GM23338 (cell line): ENCODE measurements at regions not wholly inside any gene's neighbourhood (a gene's known extent, or its start where the extent isn't known, plus 50 kb on each side); places are given as distances from the start of the nearest gene placed in this dataset.

ENCODE experiments used
- ATAC-seq: fragments of 200-7000 bp; cut with Tn5 transposase; 3 replicates; pipeline ENCODE4 v1.9.1; 2020
- DNase-seq: peaks from one replicate; pipeline ENCODE4 v3.0.0-alpha.2; 2015; ENCODE audit warnings: low spot score
- H2AFZ ChIP-seq: fragments of 200-600 bp; sonication (generic); 2 replicates; pipeline ENCODE4 v1.8.0; 2016; ENCODE audit warnings: antibody characterized with exemption, mild to moderate bottlenecking, moderate library complexity
- H3F3A ChIP-seq: fragments of 200-600 bp; sonication (generic); replicated peaks from 2 replicates; pipeline ENCODE4 v1.8.0; 2017; ENCODE audit warnings: antibody characterized with exemption, mixed run types, low read depth
- H3K27ac ChIP-seq: fragments of 200-600 bp; sonication (generic); 2 replicates; pipeline ENCODE4 v1.6.1; 2016; ENCODE audit warnings: low read depth
- H3K27me3 ChIP-seq: fragments of 200-600 bp; sonication (generic); 2 replicates; pipeline ENCODE4 v1.8.0; 2016; ENCODE audit warnings: mild to moderate bottlenecking, mixed run types, moderate library complexity; ENCODE audit not compliant: insufficient read depth
- H3K36me3 ChIP-seq: fragments of 200-600 bp; sonication (generic); 2 replicates; pipeline ENCODE4 v1.8.0; 2016; ENCODE audit warnings: mild to moderate bottlenecking; ENCODE audit not compliant: insufficient read depth
- H3K4me1 ChIP-seq: fragments of 200-600 bp; sonication (generic); 2 replicates; pipeline ENCODE4 v1.8.0; 2016; ENCODE audit warnings: mild to moderate bottlenecking, moderate library complexity; ENCODE audit not compliant: insufficient read depth
- H3K4me2 ChIP-seq: fragments of 200-600 bp; sonication (generic); 2 replicates; pipeline ENCODE4 v1.7.1; 2017; ENCODE audit warnings: mixed run types
- H3K4me3 ChIP-seq: fragments of 200-600 bp; sonication (generic); 2 replicates; pipeline ENCODE4 v1.6.1; 2016; ENCODE audit warnings: mixed run types
- H3K79me2 ChIP-seq: fragments of 200-600 bp; sonication (generic); replicated peaks from 2 replicates; pipeline ENCODE4 v1.8.0; 2017; ENCODE audit warnings: mild to moderate bottlenecking; ENCODE audit not compliant: insufficient read depth
- H3K9me2 ChIP-seq: fragments of 200-600 bp; sonication (generic); 2 replicates; pipeline ENCODE4 v1.8.0; 2017; ENCODE audit not compliant: insufficient read depth
- H4K20me1 ChIP-seq: fragments of 200-600 bp; sonication (generic); replicated peaks from 2 replicates; pipeline ENCODE4 v1.8.0; 2017; ENCODE audit warnings: mild to moderate bottlenecking; ENCODE audit not compliant: insufficient read depth
- H3K27ac Mint-ChIP-seq: 2 replicates; pipeline ENCODE4 v1.8.0; 2020; ENCODE audit warnings: inconsistent platforms, mild to moderate bottlenecking, moderate library complexity, mixed read lengths
- H3K27me3 Mint-ChIP-seq: 3 replicates; pipeline ENCODE4 v1.8.0; 2022; ENCODE audit warnings: low read depth, mild to moderate bottlenecking, moderate library complexity, mixed read lengths, inconsistent platforms; ENCODE audit not compliant: insufficient read depth, poor library complexity
- H3K36me3 Mint-ChIP-seq: 3 replicates; pipeline ENCODE4 v1.8.0; 2021; ENCODE audit warnings: low read depth, mild to moderate bottlenecking, inconsistent platforms, moderate library complexity, mixed read lengths
- H3K4me1 Mint-ChIP-seq: 3 replicates; pipeline ENCODE4 v1.8.0; 2020; ENCODE audit warnings: mild to moderate bottlenecking, inconsistent platforms, mixed read lengths
- H3K4me3 Mint-ChIP-seq: 3 replicates; pipeline ENCODE4 v1.8.0; 2021; ENCODE audit warnings: moderate library complexity, mild to moderate bottlenecking, inconsistent platforms, mixed read lengths
- H3K9me3 Mint-ChIP-seq: 3 replicates; pipeline ENCODE4 v1.8.0; 2020; ENCODE audit warnings: moderate library complexity, mild to moderate bottlenecking, inconsistent platforms, mixed read lengths
- CREB1 ChIP-seq: fragments of 250-450 bp; sonication (Bioruptor Pico); IDR thresholded peaks from 2 replicates; pipeline ENCODE4 v1.5.0; 2020; ENCODE audit warnings: low read depth, mild to moderate bottlenecking, moderate library complexity
- EZH2 ChIP-seq: fragments of 200-600 bp; sonication (generic); IDR thresholded peaks from one replicate; pipeline ENCODE4 v1.8.0; 2017; ENCODE audit warnings: antibody characterized with exemption, mild to moderate bottlenecking, low read depth; ENCODE audit not compliant: unreplicated experiment
- EZH2phosphoT487 ChIP-seq: fragments of 200-600 bp; sonication (generic); IDR thresholded peaks from one replicate; pipeline ENCODE4 v1.8.1; 2018; ENCODE audit warnings: antibody characterized with exemption; ENCODE audit not compliant: unreplicated experiment
- JUNB ChIP-seq: IDR thresholded peaks from one replicate; pipeline ENCODE4 v1.6.1; 2016; ENCODE audit warnings: antibody characterized with exemption; ENCODE audit not compliant: unreplicated experiment
- NANOG ChIP-seq: IDR thresholded peaks from 2 replicates; pipeline ENCODE4 v1.6.1; 2016; ENCODE audit warnings: antibody characterized with exemption, borderline replicate concordance
- POLR2AphosphoS5 ChIP-seq: IDR thresholded peaks from 2 replicates; pipeline ENCODE4 v1.6.1; 2016; ENCODE audit warnings: antibody characterized with exemption, low read depth
- STAT1 ChIP-seq: IDR thresholded peaks from one replicate; pipeline ENCODE4 v1.6.1; 2016; ENCODE audit warnings: antibody characterized with exemption; ENCODE audit not compliant: unreplicated experiment
- ZNF114 ChIP-seq: fragments of 250-450 bp; sonication (Bioruptor Pico); IDR thresholded peaks from 2 replicates; pipeline ENCODE4 v1.5.0; 2020; ENCODE audit warnings: mild to moderate bottlenecking, moderate library complexity
- ZNF331 ChIP-seq: fragments of 250-450 bp; sonication (Bioruptor Pico); IDR thresholded peaks from 2 replicates; pipeline ENCODE4 v1.5.0; 2020; ENCODE audit warnings: low read depth, mild to moderate bottlenecking, moderate library complexity
- TF ChIP-seq, protein P1 (sequence below), 2 experiments: fragments of 200-600 bp in 1 of 2; sonication (generic) in 1 of 2; conservative IDR thresholded peaks; 2 replicates each; pipeline versions ENCODE4 v1.5.1 to v1.6.1; 2016 to 2017; ENCODE audit warnings: antibody characterized with exemption in 2 of 2, low read depth in 2 of 2, mild to moderate bottlenecking in 2 of 2, moderate library complexity in 1 of 2
- TF ChIP-seq, protein P2 (sequence below): IDR thresholded peaks from 2 replicates; pipeline ENCODE4 v1.6.1; 2016; ENCODE audit warnings: antibody characterized with exemption
- TF ChIP-seq, protein P3 (sequence below): IDR thresholded peaks from one replicate; pipeline ENCODE4 v1.6.1; 2018; ENCODE audit warnings: antibody characterized with exemption; ENCODE audit not compliant: unreplicated experiment
- TF ChIP-seq, protein P4 (sequence below): fragments of 250-450 bp; sonication (Bioruptor Pico); IDR thresholded peaks from 2 replicates; pipeline ENCODE4 v1.5.0; 2020; ENCODE audit warnings: mild to moderate bottlenecking, moderate library complexity

DNA sequence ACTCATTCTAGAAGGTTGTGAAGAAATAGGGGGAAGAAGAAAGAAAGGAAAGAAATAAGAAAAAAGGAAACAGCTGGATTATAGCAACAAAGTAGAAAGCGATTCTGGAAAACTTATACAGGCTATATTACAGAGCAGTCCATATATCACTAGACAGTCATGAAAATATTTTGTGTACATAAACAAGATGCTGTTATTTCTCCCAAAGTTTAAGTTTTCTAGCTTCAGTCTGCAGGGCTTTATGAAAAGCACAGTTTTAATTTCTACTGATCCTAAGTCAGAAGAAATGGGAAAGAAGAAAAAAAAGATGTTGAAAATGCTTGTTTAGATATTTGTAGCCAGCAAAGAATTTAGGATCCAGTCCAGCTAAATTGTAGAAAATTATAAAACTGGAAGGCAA, 321.4 kb upstream of the NDN start:
- Histone ChIP-seq H3K9me2 (no peaks in the 10 kb centered on the region; the same call in 1 of the 2 replicates), H3K4me1 (no peaks in the 10 kb centered on the region), H3K27me3 (no peaks in the 10 kb centered on the region), H3K79me2 (no peaks in the 10 kb centered on the region), H3K27ac (no peak overlapping the region), H3F3A (no peaks in the 10 kb centered on the region), H3K4me2 (no peak overlapping the region), H4K20me1 (no peaks in the 10 kb centered on the region), H2AFZ (no peak overlapping the region), H3K4me3 (no peak overlapping the region), H3K36me3 (peaks cover 4% of the 10 kb centered on the region; the same call in 1 of the 2 replicates)
- ATAC-seq (no peak), DNase-seq (no peak)
- Mint-ChIP-seq H3K36me3 (peaks cover 20% of the 10 kb centered on the region), H3K27ac (no peak overlapping the region), H3K4me3 (no peak overlapping the region), H3K27me3 (no peaks in the 10 kb centered on the region), H3K9me3 (peaks cover 83% of the 10 kb centered on the region), H3K4me1 (no peaks in the 10 kb centered on the region)
- TF ChIP-seq ZNF331 (CRISPR knock-in tag), result no peak
- no peak for TF ChIP-seq NANOG
- TF ChIP-seq ZNF114 (CRISPR knock-in tag), result no peak
- TF ChIP-seq, protein P1, sequence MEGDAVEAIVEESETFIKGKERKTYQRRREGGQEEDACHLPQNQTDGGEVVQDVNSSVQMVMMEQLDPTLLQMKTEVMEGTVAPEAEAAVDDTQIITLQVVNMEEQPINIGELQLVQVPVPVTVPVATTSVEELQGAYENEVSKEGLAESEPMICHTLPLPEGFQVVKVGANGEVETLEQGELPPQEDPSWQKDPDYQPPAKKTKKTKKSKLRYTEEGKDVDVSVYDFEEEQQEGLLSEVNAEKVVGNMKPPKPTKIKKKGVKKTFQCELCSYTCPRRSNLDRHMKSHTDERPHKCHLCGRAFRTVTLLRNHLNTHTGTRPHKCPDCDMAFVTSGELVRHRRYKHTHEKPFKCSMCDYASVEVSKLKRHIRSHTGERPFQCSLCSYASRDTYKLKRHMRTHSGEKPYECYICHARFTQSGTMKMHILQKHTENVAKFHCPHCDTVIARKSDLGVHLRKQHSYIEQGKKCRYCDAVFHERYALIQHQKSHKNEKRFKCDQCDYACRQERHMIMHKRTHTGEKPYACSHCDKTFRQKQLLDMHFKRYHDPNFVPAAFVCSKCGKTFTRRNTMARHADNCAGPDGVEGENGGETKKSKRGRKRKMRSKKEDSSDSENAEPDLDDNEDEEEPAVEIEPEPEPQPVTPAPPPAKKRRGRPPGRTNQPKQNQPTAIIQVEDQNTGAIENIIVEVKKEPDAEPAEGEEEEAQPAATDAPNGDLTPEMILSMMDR (conservative IDR thresholded peaks at IDR 0.05; ENCODE audit: low read depth in 2 of 2), result no peak
- TF ChIP-seq EZH2, result no peak
- no peak for TF ChIP-seq JUNB
- no peak for TF ChIP-seq CREB1 (CRISPR knock-in tag)
- TF ChIP-seq, protein P2, sequence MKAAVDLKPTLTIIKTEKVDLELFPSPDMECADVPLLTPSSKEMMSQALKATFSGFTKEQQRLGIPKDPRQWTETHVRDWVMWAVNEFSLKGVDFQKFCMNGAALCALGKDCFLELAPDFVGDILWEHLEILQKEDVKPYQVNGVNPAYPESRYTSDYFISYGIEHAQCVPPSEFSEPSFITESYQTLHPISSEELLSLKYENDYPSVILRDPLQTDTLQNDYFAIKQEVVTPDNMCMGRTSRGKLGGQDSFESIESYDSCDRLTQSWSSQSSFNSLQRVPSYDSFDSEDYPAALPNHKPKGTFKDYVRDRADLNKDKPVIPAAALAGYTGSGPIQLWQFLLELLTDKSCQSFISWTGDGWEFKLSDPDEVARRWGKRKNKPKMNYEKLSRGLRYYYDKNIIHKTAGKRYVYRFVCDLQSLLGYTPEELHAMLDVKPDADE, result no peak
- no peak for TF ChIP-seq STAT1
- no peak for TF ChIP-seq EZH2phosphoT487
- TF ChIP-seq, protein P3, sequence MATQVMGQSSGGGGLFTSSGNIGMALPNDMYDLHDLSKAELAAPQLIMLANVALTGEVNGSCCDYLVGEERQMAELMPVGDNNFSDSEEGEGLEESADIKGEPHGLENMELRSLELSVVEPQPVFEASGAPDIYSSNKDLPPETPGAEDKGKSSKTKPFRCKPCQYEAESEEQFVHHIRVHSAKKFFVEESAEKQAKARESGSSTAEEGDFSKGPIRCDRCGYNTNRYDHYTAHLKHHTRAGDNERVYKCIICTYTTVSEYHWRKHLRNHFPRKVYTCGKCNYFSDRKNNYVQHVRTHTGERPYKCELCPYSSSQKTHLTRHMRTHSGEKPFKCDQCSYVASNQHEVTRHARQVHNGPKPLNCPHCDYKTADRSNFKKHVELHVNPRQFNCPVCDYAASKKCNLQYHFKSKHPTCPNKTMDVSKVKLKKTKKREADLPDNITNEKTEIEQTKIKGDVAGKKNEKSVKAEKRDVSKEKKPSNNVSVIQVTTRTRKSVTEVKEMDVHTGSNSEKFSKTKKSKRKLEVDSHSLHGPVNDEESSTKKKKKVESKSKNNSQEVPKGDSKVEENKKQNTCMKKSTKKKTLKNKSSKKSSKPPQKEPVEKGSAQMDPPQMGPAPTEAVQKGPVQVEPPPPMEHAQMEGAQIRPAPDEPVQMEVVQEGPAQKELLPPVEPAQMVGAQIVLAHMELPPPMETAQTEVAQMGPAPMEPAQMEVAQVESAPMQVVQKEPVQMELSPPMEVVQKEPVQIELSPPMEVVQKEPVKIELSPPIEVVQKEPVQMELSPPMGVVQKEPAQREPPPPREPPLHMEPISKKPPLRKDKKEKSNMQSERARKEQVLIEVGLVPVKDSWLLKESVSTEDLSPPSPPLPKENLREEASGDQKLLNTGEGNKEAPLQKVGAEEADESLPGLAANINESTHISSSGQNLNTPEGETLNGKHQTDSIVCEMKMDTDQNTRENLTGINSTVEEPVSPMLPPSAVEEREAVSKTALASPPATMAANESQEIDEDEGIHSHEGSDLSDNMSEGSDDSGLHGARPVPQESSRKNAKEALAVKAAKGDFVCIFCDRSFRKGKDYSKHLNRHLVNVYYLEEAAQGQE, result no peak
- TF ChIP-seq, protein P4, sequence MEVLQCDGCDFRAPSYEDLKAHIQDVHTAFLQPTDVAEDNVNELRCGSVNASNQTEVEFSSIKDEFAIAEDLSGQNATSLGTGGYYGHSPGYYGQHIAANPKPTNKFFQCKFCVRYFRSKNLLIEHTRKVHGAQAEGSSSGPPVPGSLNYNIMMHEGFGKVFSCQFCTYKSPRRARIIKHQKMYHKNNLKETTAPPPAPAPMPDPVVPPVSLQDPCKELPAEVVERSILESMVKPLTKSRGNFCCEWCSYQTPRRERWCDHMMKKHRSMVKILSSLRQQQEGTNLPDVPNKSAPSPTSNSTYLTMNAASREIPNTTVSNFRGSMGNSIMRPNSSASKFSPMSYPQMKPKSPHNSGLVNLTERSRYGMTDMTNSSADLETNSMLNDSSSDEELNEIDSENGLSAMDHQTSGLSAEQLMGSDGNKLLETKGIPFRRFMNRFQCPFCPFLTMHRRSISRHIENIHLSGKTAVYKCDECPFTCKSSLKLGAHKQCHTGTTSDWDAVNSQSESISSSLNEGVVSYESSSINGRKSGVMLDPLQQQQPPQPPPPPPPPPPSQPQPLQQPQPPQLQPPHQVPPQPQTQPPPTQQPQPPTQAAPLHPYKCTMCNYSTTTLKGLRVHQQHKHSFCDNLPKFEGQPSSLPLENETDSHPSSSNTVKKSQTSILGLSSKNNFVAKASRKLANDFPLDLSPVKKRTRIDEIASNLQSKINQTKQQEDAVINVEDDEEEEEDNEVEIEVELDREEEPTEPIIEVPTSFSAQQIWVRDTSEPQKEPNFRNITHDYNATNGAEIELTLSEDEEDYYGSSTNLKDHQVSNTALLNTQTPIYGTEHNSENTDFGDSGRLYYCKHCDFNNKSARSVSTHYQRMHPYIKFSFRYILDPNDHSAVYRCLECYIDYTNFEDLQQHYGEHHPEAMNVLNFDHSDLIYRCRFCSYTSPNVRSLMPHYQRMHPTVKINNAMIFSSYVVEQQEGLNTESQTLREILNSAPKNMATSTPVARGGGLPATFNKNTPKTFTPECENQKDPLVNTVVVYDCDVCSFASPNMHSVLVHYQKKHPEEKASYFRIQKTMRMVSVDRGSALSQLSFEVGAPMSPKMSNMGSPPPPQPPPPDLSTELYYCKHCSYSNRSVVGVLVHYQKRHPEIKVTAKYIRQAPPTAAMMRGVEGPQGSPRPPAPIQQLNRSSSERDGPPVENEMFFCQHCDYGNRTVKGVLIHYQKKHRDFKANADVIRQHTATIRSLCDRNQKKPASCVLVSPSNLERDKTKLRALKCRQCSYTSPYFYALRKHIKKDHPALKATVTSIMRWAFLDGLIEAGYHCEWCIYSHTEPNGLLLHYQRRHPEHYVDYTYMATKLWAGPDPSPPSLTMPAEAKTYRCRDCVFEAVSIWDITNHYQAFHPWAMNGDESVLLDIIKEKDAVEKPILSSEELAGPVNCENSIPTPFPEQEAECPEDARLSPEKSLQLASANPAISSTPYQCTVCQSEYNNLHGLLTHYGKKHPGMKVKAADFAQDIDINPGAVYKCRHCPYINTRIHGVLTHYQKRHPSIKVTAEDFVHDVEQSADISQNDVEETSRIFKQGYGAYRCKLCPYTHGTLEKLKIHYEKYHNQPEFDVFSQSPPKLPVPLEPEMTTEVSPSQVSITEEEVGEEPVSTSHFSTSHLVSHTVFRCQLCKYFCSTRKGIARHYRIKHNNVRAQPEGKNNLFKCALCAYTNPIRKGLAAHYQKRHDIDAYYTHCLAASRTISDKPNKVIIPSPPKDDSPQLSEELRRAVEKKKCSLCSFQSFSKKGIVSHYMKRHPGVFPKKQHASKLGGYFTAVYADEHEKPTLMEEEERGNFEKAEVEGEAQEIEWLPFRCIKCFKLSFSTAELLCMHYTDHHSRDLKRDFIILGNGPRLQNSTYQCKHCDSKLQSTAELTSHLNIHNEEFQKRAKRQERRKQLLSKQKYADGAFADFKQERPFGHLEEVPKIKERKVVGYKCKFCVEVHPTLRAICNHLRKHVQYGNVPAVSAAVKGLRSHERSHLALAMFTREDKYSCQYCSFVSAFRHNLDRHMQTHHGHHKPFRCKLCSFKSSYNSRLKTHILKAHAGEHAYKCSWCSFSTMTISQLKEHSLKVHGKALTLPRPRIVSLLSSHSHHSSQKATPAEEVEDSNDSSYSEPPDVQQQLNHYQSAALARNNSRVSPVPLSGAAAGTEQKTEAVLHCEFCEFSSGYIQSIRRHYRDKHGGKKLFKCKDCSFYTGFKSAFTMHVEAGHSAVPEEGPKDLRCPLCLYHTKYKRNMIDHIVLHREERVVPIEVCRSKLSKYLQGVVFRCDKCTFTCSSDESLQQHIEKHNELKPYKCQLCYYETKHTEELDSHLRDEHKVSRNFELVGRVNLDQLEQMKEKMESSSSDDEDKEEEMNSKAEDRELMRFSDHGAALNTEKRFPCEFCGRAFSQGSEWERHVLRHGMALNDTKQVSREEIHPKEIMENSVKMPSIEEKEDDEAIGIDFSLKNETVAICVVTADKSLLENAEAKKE, result no peak
- TF ChIP-seq POLR2AphosphoS5, result no peak
